ENCODE measurements at regions not wholly inside any gene's neighbourhood (a gene's known extent, or its start where the extent isn't known, plus 50 kb on each side); places are given as distances from the start of the nearest gene placed in this dataset.

DNA sequence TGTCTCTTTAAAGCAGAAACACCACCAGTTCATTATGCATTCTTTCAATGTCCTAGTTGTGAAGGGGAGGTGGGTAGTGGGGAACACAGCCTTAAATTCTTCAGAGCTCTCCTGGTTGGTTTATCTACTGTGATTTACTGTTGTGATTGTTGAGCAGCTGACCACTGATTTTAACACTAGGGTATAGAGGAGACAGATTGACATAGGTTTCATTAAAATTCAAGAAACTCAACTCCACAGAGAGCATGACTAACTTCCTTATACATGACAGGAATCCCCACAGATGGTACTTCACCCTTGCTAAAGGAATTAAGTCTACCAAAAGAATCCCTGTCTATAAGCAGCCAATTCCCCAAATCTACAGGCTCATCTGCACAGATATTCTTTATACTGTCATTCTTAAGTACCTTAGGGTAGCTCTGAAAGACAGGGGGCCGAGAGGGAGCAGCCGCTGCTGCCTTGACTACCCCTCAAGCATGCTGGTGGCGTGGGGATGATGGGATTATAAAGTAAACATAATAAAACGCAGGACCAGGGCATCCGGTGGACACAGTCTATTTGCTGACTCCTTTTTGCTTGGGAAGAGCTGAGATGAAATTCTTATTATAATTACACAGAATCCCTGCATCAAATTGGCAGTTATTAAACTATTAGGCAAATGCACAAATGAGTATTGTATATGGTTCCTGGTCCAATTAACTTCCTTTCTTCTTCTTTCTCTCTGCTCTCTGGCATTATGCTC is 1377.6 kb upstream of the PIK3C3 start:
- no peak overlapping the region for H3K4me3 ChIP-seq (ENCODE audit: low read length in 2 of 2)
- no peaks in the 10 kb centered on the region for H3K9me3 ChIP-seq (ENCODE audit: control insufficient read depth in 2 of 2, low read length in 2 of 2)
- no peak overlapping the region for H3K9ac ChIP-seq (ENCODE audit: low read depth in 1 of 2, low read length in 2 of 2)
- H3K36me3 ChIP-seq (ENCODE audit: control insufficient read depth in 2 of 2, insufficient read depth in 2 of 2, low read length in 2 of 2), result no peaks in the 10 kb centered on the region
- no peak overlapping the region for H3K27ac ChIP-seq (ENCODE audit: low read depth in 2 of 2, low read length in 2 of 2)
- no peaks in the 10 kb centered on the region for H3K27me3 ChIP-seq (ENCODE audit: control insufficient read depth in 2 of 2, insufficient read depth in 2 of 2, low read length in 2 of 2)
- H3K4me1 ChIP-seq (ENCODE audit: control insufficient read depth in 2 of 2, insufficient read depth in 2 of 2, low read length in 2 of 2), result no peaks in the 10 kb centered on the region

DNA sequence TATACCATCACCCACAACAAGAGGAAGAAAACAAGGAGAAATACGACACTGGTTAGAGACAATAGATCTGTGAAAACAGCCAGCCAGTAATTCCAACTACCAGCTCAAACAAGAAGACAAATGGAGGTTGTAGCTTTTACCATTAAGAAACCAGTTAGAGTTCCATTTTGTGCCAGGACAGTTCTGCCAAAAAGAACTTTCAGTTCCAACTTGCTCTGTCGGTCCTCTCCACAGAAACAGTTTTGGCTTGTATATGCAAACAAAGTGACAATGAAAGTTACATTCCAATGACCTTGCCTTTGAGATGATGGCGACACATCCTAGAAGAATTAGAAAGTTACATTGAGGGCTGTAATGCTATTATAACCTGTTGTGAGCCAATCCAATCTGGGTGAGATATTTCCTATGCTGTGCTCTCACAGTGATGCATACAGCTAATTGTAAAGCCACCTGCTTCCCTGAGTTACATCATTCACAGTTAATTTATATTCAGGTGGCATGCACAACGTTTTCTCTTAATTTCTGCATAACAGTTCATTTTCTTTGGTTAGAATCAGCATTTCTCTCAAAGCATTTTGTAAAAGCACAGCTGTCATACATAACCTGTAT is 1378.4 kb upstream of the PIK3C3 start:
- no peaks in the 10 kb centered on the region for H3K36me3 ChIP-seq (ENCODE audit: control insufficient read depth in 2 of 2, insufficient read depth in 2 of 2, low read length in 2 of 2)
- H3K27me3 ChIP-seq (ENCODE audit: control insufficient read depth in 2 of 2, insufficient read depth in 2 of 2, low read length in 2 of 2), result no peaks in the 10 kb centered on the region
- H3K9me3 ChIP-seq (ENCODE audit: control insufficient read depth in 2 of 2, low read length in 2 of 2), result no peaks in the 10 kb centered on the region
- H3K9ac ChIP-seq (ENCODE audit: low read depth in 1 of 2, low read length in 2 of 2), result no peak overlapping the region
- H3K4me1 ChIP-seq (ENCODE audit: control insufficient read depth in 2 of 2, insufficient read depth in 2 of 2, low read length in 2 of 2), result no peaks in the 10 kb centered on the region
- no peak overlapping the region for H3K27ac ChIP-seq (ENCODE audit: low read depth in 2 of 2, low read length in 2 of 2)
- H3K4me3 ChIP-seq (ENCODE audit: low read length in 2 of 2), result no peak overlapping the region

DNA sequence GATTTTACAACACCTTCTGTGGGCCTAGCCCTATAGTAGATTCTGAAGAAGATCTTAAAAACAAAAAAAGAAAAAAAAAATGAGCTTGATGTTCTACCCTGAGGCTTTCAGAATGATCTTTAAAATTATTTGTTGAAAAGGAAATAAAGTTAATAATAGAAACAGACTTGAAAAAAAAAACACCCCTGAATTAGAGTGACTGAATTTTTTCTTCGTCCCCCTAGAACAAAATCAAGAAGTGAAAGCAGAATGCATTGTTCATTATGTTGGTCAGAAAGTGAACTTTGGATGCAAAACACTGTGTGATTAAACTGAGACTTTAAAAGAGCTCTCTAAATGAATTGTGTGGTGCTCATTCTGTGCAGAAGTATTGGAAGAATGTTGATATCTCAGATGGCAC is 1384.4 kb upstream of the PIK3C3 start:
- Histone ChIP-seq H3K9me3 (ENCODE audit: control insufficient read depth in 2 of 2, low read length in 2 of 2) (no peaks in the 10 kb centered on the region), H3K27me3 (ENCODE audit: control insufficient read depth in 2 of 2, insufficient read depth in 2 of 2, low read length in 2 of 2) (no peaks in the 10 kb centered on the region), H3K4me1 (ENCODE audit: control insufficient read depth in 2 of 2, insufficient read depth in 2 of 2, low read length in 2 of 2) (no peaks in the 10 kb centered on the region), H3K27ac (ENCODE audit: low read depth in 2 of 2, low read length in 2 of 2) (no peak overlapping the region), H3K4me3 (ENCODE audit: low read length in 2 of 2) (no peak overlapping the region), H3K9ac (ENCODE audit: low read depth in 1 of 2, low read length in 2 of 2) (no peak overlapping the region), H3K36me3 (ENCODE audit: control insufficient read depth in 2 of 2, insufficient read depth in 2 of 2, low read length in 2 of 2) (no peaks in the 10 kb centered on the region)

DNA sequence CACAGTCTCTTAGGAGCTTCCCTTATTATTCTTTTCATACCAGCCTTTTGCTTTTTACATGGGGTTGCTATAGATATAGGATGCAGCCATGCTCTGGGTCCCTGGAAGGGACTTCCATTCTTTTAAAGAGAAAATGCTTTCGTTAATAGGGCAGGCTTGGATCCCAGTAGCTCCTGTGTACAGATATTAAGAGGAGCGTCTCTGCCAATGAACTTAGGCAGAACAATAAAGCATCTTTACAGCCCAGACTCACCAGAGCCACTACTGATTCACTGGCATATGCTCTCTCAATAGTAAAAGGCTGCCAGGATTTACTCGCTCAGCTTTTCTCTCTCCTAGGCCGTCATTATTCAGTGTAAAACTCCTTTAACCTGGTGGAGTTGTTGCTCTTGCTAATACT is 1385.4 kb upstream of the PIK3C3 start:
- H3K9me3 ChIP-seq (ENCODE audit: control insufficient read depth in 2 of 2, low read length in 2 of 2), result no peaks in the 10 kb centered on the region
- H3K27ac ChIP-seq (ENCODE audit: low read depth in 2 of 2, low read length in 2 of 2), result no peak overlapping the region

DNA sequence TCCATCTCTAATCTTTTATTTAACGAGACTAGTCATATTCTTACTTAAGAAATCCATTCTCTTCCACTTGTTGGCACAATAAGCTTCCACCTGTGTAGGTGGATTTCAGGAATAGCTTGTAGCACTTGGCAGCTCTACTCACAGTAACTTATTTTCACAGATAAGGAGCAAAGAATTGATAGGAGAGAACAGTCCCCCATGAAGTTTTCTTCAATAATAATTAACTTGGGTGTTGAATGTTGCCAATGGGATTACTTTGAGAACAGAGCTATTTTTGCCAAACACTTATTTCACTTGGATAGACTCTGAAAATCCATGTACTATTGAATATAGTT is 1388.6 kb upstream of the PIK3C3 start:
- H3K9ac ChIP-seq (ENCODE audit: low read depth in 1 of 2, low read length in 2 of 2), result no peak overlapping the region
- H3K27me3 ChIP-seq (ENCODE audit: control insufficient read depth in 2 of 2, insufficient read depth in 2 of 2, low read length in 2 of 2), result no peaks in the 10 kb centered on the region
- H3K4me3 ChIP-seq (ENCODE audit: low read length in 2 of 2), result no peak overlapping the region
- H3K27ac ChIP-seq (ENCODE audit: low read depth in 2 of 2, low read length in 2 of 2), result no peak overlapping the region
- H3K9me3 ChIP-seq (ENCODE audit: control insufficient read depth in 2 of 2, low read length in 2 of 2), result no peaks in the 10 kb centered on the region
- no peaks in the 10 kb centered on the region for H3K36me3 ChIP-seq (ENCODE audit: control insufficient read depth in 2 of 2, insufficient read depth in 2 of 2, low read length in 2 of 2)
- no peaks in the 10 kb centered on the region for H3K4me1 ChIP-seq (ENCODE audit: control insufficient read depth in 2 of 2, insufficient read depth in 2 of 2, low read length in 2 of 2)

More for the DNA sequence above, 1385.4 kb upstream of the PIK3C3 start:
- no peaks in the 10 kb centered on the region for H3K36me3 ChIP-seq (ENCODE audit: control insufficient read depth in 2 of 2, insufficient read depth in 2 of 2, low read length in 2 of 2)
- H3K4me1 ChIP-seq (ENCODE audit: control insufficient read depth in 2 of 2, insufficient read depth in 2 of 2, low read length in 2 of 2), result no peaks in the 10 kb centered on the region
- H3K4me3 ChIP-seq (ENCODE audit: low read length in 2 of 2), result no peak overlapping the region
- no peak overlapping the region for H3K9ac ChIP-seq (ENCODE audit: low read depth in 1 of 2, low read length in 2 of 2)
- no peaks in the 10 kb centered on the region for H3K27me3 ChIP-seq (ENCODE audit: control insufficient read depth in 2 of 2, insufficient read depth in 2 of 2, low read length in 2 of 2)

DNA sequence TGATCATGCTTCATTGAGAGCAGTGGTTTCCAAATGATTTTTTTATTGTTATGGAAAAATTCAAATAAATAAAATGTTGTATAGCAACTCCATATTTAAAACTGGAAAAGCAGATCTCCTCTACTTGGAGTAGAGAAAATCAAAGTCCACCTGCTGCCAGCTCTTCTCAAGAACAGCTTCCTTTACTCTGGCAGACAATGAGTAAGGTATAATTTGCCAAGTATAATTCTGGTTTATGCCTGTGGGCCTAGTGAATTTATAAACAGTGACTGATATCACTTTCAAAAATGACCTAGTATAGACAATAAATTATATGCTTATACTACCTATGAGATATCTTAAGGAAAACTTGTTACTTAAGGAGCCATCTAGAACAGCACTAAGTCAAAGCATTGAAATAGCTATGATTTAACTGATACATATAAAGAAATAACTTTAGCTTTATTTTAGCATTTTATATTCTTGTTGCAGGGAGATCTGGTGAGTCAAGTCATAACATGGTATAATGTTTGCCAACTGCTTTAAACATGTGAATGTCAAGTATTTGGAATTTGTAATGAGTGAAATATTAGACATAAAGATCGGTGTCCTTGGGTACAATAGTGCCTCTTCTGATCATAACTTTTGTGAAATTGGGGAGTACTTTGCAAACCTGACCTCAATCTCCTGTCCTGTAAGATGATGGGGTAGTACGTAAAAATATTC is 1389.1 kb upstream of the PIK3C3 start:
- Histone ChIP-seq H3K9me3 (ENCODE audit: control insufficient read depth in 2 of 2, low read length in 2 of 2) (no peaks in the 10 kb centered on the region), H3K27me3 (ENCODE audit: control insufficient read depth in 2 of 2, insufficient read depth in 2 of 2, low read length in 2 of 2) (no peaks in the 10 kb centered on the region), H3K4me3 (ENCODE audit: low read length in 2 of 2) (no peak overlapping the region), H3K36me3 (ENCODE audit: control insufficient read depth in 2 of 2, insufficient read depth in 2 of 2, low read length in 2 of 2) (no peaks in the 10 kb centered on the region), H3K27ac (ENCODE audit: low read depth in 2 of 2, low read length in 2 of 2) (no peak overlapping the region), H3K9ac (ENCODE audit: low read depth in 1 of 2, low read length in 2 of 2) (no peak overlapping the region), H3K4me1 (ENCODE audit: control insufficient read depth in 2 of 2, insufficient read depth in 2 of 2, low read length in 2 of 2) (no peaks in the 10 kb centered on the region)

DNA sequence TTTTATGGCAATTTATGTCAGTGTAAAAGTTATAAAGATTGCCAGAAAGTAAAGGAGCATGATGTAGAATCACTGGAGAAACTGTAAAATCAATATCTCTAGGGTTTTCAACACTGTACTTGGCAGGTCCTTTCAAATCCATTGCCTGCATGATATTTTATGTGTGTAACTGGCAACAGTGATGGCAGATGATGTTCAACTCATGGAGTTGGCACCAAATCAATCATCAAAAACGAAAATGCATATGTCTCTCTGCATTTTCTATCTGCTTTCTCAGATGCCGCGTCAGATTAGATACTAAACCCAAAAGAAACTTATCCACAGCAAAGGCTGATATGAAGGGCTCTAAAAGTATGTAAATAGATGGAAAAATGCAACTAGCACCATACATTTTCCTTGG is 1395.5 kb upstream of the PIK3C3 start:
- Histone ChIP-seq H3K27ac (ENCODE audit: low read depth in 2 of 2, low read length in 2 of 2) (no peak overlapping the region), H3K9ac (ENCODE audit: low read depth in 1 of 2, low read length in 2 of 2) (no peak overlapping the region), H3K9me3 (ENCODE audit: control insufficient read depth in 2 of 2, low read length in 2 of 2) (no peaks in the 10 kb centered on the region), H3K4me3 (ENCODE audit: low read length in 2 of 2) (no peak overlapping the region), H3K4me1 (ENCODE audit: control insufficient read depth in 2 of 2, insufficient read depth in 2 of 2, low read length in 2 of 2) (no peaks in the 10 kb centered on the region), H3K36me3 (ENCODE audit: control insufficient read depth in 2 of 2, insufficient read depth in 2 of 2, low read length in 2 of 2) (no peaks in the 10 kb centered on the region), H3K27me3 (ENCODE audit: control insufficient read depth in 2 of 2, insufficient read depth in 2 of 2, low read length in 2 of 2) (no peaks in the 10 kb centered on the region)

DNA sequence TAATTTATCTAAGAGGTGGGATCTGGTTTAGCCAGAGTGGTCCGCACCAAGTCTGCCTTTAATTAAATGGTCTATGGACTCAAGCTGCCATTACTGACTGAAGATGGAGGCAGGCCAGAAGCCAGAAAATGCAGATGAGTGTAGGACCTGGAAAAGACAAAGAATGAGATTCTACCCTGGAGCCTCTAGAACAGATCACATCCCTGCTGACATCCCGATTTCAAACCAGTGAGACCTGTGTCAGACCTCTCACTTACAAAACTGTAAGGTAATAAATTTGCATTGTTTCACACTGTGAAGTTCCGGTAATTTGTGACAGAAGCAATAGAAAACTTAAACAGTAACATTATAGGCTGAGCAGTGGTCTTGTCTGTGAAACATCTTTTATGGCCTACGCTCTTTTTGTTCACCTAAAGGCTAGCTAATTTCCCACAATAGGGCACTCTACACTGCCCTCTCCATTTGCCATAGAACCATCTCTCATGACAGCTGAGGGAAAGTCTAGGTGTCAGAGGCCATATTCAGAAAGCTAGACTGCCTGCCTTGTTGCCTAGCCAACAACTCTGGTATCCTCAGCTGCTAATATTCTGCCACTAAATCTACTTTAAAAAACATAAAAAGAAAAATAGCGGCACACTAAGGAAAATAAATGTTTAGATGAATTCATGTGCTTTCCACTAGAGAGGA is 1396.2 kb upstream of the PIK3C3 start:
- no peaks in the 10 kb centered on the region for H3K4me1 ChIP-seq (ENCODE audit: control insufficient read depth in 2 of 2, insufficient read depth in 2 of 2, low read length in 2 of 2)
- no peak overlapping the region for H3K9ac ChIP-seq (ENCODE audit: low read depth in 1 of 2, low read length in 2 of 2)
- H3K9me3 ChIP-seq (ENCODE audit: control insufficient read depth in 2 of 2, low read length in 2 of 2), result no peaks in the 10 kb centered on the region
- H3K36me3 ChIP-seq (ENCODE audit: control insufficient read depth in 2 of 2, insufficient read depth in 2 of 2, low read length in 2 of 2), result no peaks in the 10 kb centered on the region
- H3K27ac ChIP-seq (ENCODE audit: low read depth in 2 of 2, low read length in 2 of 2), result no peak overlapping the region
- H3K27me3 ChIP-seq (ENCODE audit: control insufficient read depth in 2 of 2, insufficient read depth in 2 of 2, low read length in 2 of 2), result no peaks in the 10 kb centered on the region
- no peak overlapping the region for H3K4me3 ChIP-seq (ENCODE audit: low read length in 2 of 2)

DNA sequence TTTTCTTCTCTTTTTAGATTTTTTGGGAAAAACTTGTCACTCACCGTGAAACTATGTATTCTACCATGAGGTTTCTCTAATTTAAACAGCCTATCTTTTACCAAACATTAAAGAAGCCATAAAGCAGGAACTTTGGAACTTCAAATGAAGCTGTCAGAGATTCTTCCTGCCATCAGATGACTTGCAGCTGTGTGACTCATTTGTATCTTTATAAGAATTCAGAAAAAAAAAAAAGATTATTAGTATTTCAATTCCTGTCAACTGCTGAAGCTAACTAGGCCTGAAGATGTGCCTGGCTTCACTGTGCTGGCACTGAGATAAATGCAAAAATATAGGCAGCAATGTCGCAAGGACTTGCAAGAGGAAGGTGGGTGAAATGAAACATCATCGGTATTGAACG is 1399.1 kb upstream of the PIK3C3 start:
- Histone ChIP-seq H3K4me3 (ENCODE audit: low read length in 2 of 2) (no peak overlapping the region), H3K9ac (ENCODE audit: low read depth in 1 of 2, low read length in 2 of 2) (no peak overlapping the region), H3K36me3 (ENCODE audit: control insufficient read depth in 2 of 2, insufficient read depth in 2 of 2, low read length in 2 of 2) (no peaks in the 10 kb centered on the region), H3K27me3 (ENCODE audit: control insufficient read depth in 2 of 2, insufficient read depth in 2 of 2, low read length in 2 of 2) (no peaks in the 10 kb centered on the region), H3K4me1 (ENCODE audit: control insufficient read depth in 2 of 2, insufficient read depth in 2 of 2, low read length in 2 of 2) (no peaks in the 10 kb centered on the region), H3K27ac (ENCODE audit: low read depth in 2 of 2, low read length in 2 of 2) (no peak overlapping the region), H3K9me3 (ENCODE audit: control insufficient read depth in 2 of 2, low read length in 2 of 2) (no peaks in the 10 kb centered on the region)

DNA sequence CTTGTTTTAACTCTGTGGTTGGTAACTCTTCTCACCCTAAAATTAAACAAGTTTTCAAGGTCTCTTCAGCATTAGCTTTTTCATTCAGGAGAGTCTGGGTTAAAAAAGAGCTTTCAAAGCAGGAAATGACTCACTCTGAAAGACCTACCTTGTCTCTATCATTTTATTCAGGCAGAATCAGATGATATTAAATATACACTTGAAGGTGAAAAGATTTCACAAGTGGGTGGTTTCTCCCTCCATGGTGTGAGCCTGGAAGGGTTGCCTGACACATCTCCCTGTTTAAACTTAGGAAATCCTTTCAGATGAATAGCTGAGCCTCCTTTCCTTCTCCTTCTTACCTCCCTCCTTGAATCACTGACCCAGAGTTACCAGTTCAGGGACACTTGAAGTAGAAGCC is 1402.0 kb upstream of the PIK3C3 start:
- no peak overlapping the region for H3K27ac ChIP-seq (ENCODE audit: low read depth in 2 of 2, low read length in 2 of 2)
- H3K4me1 ChIP-seq (ENCODE audit: control insufficient read depth in 2 of 2, insufficient read depth in 2 of 2, low read length in 2 of 2), result no peaks in the 10 kb centered on the region
- H3K27me3 ChIP-seq (ENCODE audit: control insufficient read depth in 2 of 2, insufficient read depth in 2 of 2, low read length in 2 of 2), result no peaks in the 10 kb centered on the region
- H3K9me3 ChIP-seq (ENCODE audit: control insufficient read depth in 2 of 2, low read length in 2 of 2), result no peaks in the 10 kb centered on the region
- no peak overlapping the region for H3K4me3 ChIP-seq (ENCODE audit: low read length in 2 of 2)
- H3K9ac ChIP-seq (ENCODE audit: low read depth in 1 of 2, low read length in 2 of 2), result no peak overlapping the region
- no peaks in the 10 kb centered on the region for H3K36me3 ChIP-seq (ENCODE audit: control insufficient read depth in 2 of 2, insufficient read depth in 2 of 2, low read length in 2 of 2)
